ENCODE measurements at regions not wholly inside any gene's neighbourhood (a gene's known extent, or its start where the extent isn't known, plus 50 kb on each side); places are given as distances from the start of the nearest gene placed in this dataset.

- no peak for TF ChIP-seq CTCF (IDR thresholded peaks at IDR 0.05; ENCODE audit: low read length, missing control alignments)
- H3K4me3 ChIP-seq (replicated peaks; ENCODE audit: low read depth, low read length) = no peak overlapping the region
- no peak for DNase-seq (ENCODE audit: low read depth)
These were observed 1147.3 kb upstream of the TMEM132C start for GRCh38 chr12:127119600-127120140.

- DNase-seq (ENCODE audit: low read depth) = no peak
These were observed 1146.1 kb upstream of the TMEM132C start for GRCh38 chr12:127120851-127121250.

GRCh38 chr12:127121494-127122084 lies 1145.4 kb upstream of the TMEM132C start:
- DNase-seq (ENCODE audit: low read depth) = no peak
- TF ChIP-seq CTCF (IDR thresholded peaks at IDR 0.05; ENCODE audit: low read length, missing control alignments) = no peak
- no peak overlapping the region for H3K4me3 ChIP-seq (replicated peaks; ENCODE audit: low read depth, low read length)

More at GRCh38 chr12:127120851-127121250, 1146.1 kb upstream of the TMEM132C start:
- no peak overlapping the region for H3K4me3 ChIP-seq (replicated peaks; ENCODE audit: low read depth, low read length)
- no peak for TF ChIP-seq CTCF (IDR thresholded peaks at IDR 0.05; ENCODE audit: low read length, missing control alignments)

GRCh38 chr12:127125607-127126259 lies 1141.2 kb upstream of the TMEM132C start:
- no peak for TF ChIP-seq CTCF (IDR thresholded peaks at IDR 0.05; ENCODE audit: low read length, missing control alignments)
- no peak overlapping the region for H3K4me3 ChIP-seq (replicated peaks; ENCODE audit: low read depth, low read length)
- peak; percentile 75 for DNase-seq (ENCODE audit: low read depth)

GRCh38 chr12:127126260-127126628 lies 1140.7 kb upstream of the TMEM132C start:
- no peak for TF ChIP-seq CTCF (IDR thresholded peaks at IDR 0.05; ENCODE audit: low read length, missing control alignments)
- no peak overlapping the region for H3K4me3 ChIP-seq (replicated peaks; ENCODE audit: low read depth, low read length)
- DNase-seq (ENCODE audit: low read depth) = no peak

GRCh38 chr12:127127897-127128296 lies 1139.1 kb upstream of the TMEM132C start:
- no peak for DNase-seq (ENCODE audit: low read depth)
- no peak for TF ChIP-seq CTCF (IDR thresholded peaks at IDR 0.05; ENCODE audit: low read length, missing control alignments)

More at GRCh38 chr12:127127897-127128296, 1139.1 kb upstream of the TMEM132C start:
- no peak overlapping the region for H3K4me3 ChIP-seq (replicated peaks; ENCODE audit: low read depth, low read length)

Measured in fibroblast of pulmonary artery (primary cell).